Epithelial cell of proximal tubule (primary cell): ENCODE measurements at regions not wholly inside any gene's neighbourhood (a gene's known extent, or its start where the extent isn't known, plus 50 kb on each side); places are given as distances from the start of the nearest gene placed in this dataset.

Experiments
- DNase-seq: peaks from one replicate; pipeline ENCODE4 v3.0.0-alpha.2; 2011; ENCODE audit warnings: low read depth
- H3K4me3 ChIP-seq: 2 replicates; pipeline ENCODE4 v1.5.1; 2011; ENCODE audit warnings: low read depth, mild to moderate bottlenecking, low read length
- TF ChIP-seq, protein P1 (sequence below): conservative IDR thresholded peaks from 2 replicates; pipeline ENCODE4 v1.5.1; 2012; ENCODE audit warnings: low read depth, mild to moderate bottlenecking, low read length

DNA sequence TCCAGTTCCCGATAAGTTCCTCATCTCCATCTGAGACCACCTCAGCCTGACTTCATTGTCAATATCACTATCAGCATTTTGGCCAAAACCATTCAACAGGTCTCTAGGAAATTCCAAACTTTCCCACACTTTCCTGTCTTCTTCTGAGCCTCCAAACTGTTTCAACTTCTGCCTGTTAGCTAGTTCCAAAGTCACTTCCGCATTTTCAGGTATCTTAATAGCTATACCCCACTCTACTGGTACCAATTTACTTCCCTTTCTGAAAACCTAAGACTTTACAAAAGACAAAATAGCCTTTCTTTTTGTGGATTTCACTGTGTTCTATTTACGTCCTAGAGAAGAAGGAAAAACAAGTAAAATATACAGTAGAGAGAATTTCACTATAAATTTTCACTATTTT lies 147.0 kb upstream of the FMN2 start:
- TF ChIP-seq, protein P1, sequence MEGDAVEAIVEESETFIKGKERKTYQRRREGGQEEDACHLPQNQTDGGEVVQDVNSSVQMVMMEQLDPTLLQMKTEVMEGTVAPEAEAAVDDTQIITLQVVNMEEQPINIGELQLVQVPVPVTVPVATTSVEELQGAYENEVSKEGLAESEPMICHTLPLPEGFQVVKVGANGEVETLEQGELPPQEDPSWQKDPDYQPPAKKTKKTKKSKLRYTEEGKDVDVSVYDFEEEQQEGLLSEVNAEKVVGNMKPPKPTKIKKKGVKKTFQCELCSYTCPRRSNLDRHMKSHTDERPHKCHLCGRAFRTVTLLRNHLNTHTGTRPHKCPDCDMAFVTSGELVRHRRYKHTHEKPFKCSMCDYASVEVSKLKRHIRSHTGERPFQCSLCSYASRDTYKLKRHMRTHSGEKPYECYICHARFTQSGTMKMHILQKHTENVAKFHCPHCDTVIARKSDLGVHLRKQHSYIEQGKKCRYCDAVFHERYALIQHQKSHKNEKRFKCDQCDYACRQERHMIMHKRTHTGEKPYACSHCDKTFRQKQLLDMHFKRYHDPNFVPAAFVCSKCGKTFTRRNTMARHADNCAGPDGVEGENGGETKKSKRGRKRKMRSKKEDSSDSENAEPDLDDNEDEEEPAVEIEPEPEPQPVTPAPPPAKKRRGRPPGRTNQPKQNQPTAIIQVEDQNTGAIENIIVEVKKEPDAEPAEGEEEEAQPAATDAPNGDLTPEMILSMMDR = no peak
- no peak overlapping the region for H3K4me3 ChIP-seq
- DNase-seq = no peak

DNA sequence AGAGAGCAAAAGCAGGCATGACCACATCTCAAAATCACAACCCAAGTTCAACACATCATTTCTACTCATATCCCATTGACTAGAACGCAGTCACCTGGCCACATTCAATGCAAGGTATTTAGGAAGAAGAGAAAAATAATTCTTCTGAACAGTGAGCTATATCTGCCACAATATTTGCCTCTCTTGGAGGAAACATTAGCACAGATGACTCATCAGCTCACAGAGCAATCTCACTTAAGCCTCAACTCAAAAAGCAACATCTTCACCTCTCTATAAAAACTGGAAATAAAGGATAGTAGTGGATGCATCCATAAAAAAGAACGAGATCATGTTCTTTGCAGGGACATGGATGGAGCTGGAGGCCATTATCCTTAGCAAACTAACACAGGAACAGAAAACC lies 143.9 kb upstream of the FMN2 start:
- no peak overlapping the region for H3K4me3 ChIP-seq
- DNase-seq = no peak
- TF ChIP-seq, protein P1 = no peak

GRCh38 chr1:239951511-239952140 lies 140.1 kb upstream of the FMN2 start:
- DNase-seq = peak; percentile 50
- TF ChIP-seq, protein P1 = peak; percentile 92
- peak overlapping the region; percentile 39 for H3K4me3 ChIP-seq

GRCh38 chr1:239952348-239953308 lies 139.1 kb upstream of the FMN2 start:
- TF ChIP-seq, protein P1 = peak; percentile 75
- no peak for DNase-seq
- H3K4me3 ChIP-seq = peak overlapping the region; percentile 39

GRCh38 chr1:239954836-239955235 lies 136.8 kb upstream of the FMN2 start:
- no peak overlapping the region for H3K4me3 ChIP-seq
- TF ChIP-seq, protein P1 = no peak
- no peak for DNase-seq

DNA sequence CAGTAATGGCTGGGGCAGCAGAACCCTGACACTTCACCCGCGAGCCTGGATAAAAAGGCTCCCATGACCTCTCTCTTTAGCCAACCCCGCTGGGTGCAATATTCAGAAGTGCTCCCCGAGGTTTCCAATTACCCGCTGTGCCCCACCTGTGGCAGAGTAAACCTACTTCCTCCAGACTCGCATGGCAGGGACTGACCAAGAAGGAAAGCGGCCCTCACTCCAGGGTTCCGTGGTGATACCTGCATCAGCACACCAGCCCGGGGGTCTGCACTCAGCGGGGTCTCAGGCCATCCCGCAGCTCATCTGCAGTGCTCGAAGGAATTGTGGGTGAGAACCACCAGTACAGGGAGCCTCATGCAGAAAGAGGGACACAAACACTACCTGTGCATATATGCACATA lies 136.3 kb upstream of the FMN2 start:
- DNase-seq = no peak
- TF ChIP-seq, protein P1 = no peak
- no peak overlapping the region for H3K4me3 ChIP-seq
